Panc1 (cell line): ENCODE measurements at regions not wholly inside any gene's neighbourhood (a gene's known extent, or its start where the extent isn't known, plus 50 kb on each side); places are given as distances from the start of the nearest gene placed in this dataset.

Experiments
- ATAC-seq: fragments of 200-7000 bp; cut with Tn5 transposase; 2 replicates; pipeline ENCODE4 v1.9.1; 2020; ENCODE audit warnings: mild to moderate bottlenecking, moderate library complexity
- BruUV-seq: library from RNA; stranded (reverse); fragments of 400-500 nt; replicated peaks from 2 replicates; lab custom pipeline; 2021; lab: Mats Ljungman, UMichigan
- CTCF ChIA-PET: fragments of 300-600 bp; sonication (Branson Sonifier 250); formaldehyde crosslinking; loops from one replicate; lab custom pipeline; 2022; ENCODE audit warnings: antibody characterized with exemption; lab: Charles Lee
- POLR2A ChIA-PET: fragments of 300-600 bp; sonication (Branson Sonifier 250); formaldehyde crosslinking; loops from one replicate; lab custom pipeline; 2022; ENCODE audit warnings: antibody characterized with exemption; lab: Charles Lee
- DNase-seq: peaks from one replicate; pipeline ENCODE4 v3.0.0-alpha.2; 2010; ENCODE audit warnings: low read depth, low spot score
- H3K27ac ChIP-seq: 2 replicates; pipeline ENCODE4 v1.5.1; 2011; ENCODE audit warnings: mild to moderate bottlenecking, low read length, inconsistent platforms
- H3K27me3 ChIP-seq: fragments of 200-500 bp; sonication (Bioruptor generic); 2 replicates; pipeline ENCODE4 v1.6.0; 2014; ENCODE audit warnings: low read length, inconsistent platforms; ENCODE audit not compliant: control insufficient read depth, insufficient read depth
- H3K36me3 ChIP-seq: fragments of 200-500 bp; sonication (Bioruptor generic); 2 replicates; pipeline ENCODE4 v1.5.1; 2014; ENCODE audit warnings: inconsistent platforms, mild to moderate bottlenecking, low read length, moderate library complexity; ENCODE audit not compliant: control insufficient read depth, insufficient read depth
- H3K4me1 ChIP-seq: 2 replicates; pipeline ENCODE4 v1.5.1; 2011; ENCODE audit warnings: inconsistent platforms, mild to moderate bottlenecking, low read length, moderate library complexity; ENCODE audit not compliant: control insufficient read depth, insufficient read depth
- H3K4me3 ChIP-seq, 2 experiments: 2 replicates each; pipeline ENCODE4 v1.5.1; 2011 to 2012; ENCODE audit warnings: low read depth in 2 of 2, low read length in 2 of 2, mild to moderate bottlenecking in 2 of 2, inconsistent platforms in 1 of 2, moderate library complexity in 1 of 2
- H3K9me3 ChIP-seq: fragments of 200-500 bp; sonication (Bioruptor generic); 2 replicates; pipeline ENCODE4 v1.5.1; 2014; ENCODE audit warnings: low read depth, mild to moderate bottlenecking, inconsistent platforms, low read length, moderate library complexity; ENCODE audit not compliant: control insufficient read depth, insufficient read depth
- CTCF ChIP-seq: fragments of 450-650 bp; IDR thresholded peaks from 2 replicates; pipeline ENCODE4 v1.5.1; 2017; ENCODE audit warnings: mild to moderate bottlenecking
- POLR2AphosphoS5 ChIP-seq: IDR thresholded peaks from 2 replicates; pipeline ENCODE4 v1.6.1; 2012; ENCODE audit warnings: mild to moderate bottlenecking, low read depth, low read length, moderate library complexity
- REST ChIP-seq, 2 experiments: IDR thresholded peaks; 2 replicates each; pipeline ENCODE4 v1.6.1; 2011 to 2012; ENCODE audit warnings: low read depth in 2 of 2, control low read depth in 1 of 2, low read length in 1 of 2, mild to moderate bottlenecking in 1 of 2, moderate library complexity in 1 of 2; ENCODE audit not compliant: insufficient read depth in 1 of 2
- SIN3A ChIP-seq: IDR thresholded peaks from 2 replicates; pipeline ENCODE4 v1.6.1; 2012; ENCODE audit warnings: low read depth, mild to moderate bottlenecking, low read length, moderate library complexity, borderline replicate concordance; ENCODE audit not compliant: insufficient read depth
- TCF7L2 ChIP-seq: IDR thresholded peaks from 2 replicates; pipeline ENCODE4 v1.6.1; 2011; ENCODE audit warnings: mild to moderate bottlenecking, low read depth, low read length, inconsistent platforms
- in situ Hi-C: cut with HindIII; loops from 2 replicates; pipeline ENCODE4 v1.10.0; 2016; ENCODE audit warnings: low sequenced_read_pairs, low pct_unique_long_range_greater_than_20kb
- intact Hi-C: fragments of 100-400 bp; cut with micrococcal nuclease; formaldehyde crosslinking; loops from one replicate; pipeline ENCODE4 v1.10.0; 2022; ENCODE audit not compliant: unreplicated experiment

GRCh38 chr14:26187996-26188620 lies 409.7 kb downstream of the NOVA1 start:
- no peaks in the 10 kb centered on the region for H3K36me3 ChIP-seq
- no TSS peak for BruUV-seq
- intact Hi-C loops: no loop called here
- in situ Hi-C loops: no loop called here
- H3K4me3 ChIP-seq: no peak overlapping the region
- ATAC-seq (no peak), DNase-seq (no peak)
- TF ChIP-seq CTCF: no peak
- no peak for TF ChIP-seq POLR2AphosphoS5
- no peak for TF ChIP-seq REST (IDR thresholded peaks at IDR 0.05; ENCODE audit: insufficient read depth in 1 of 2, low read depth in 2 of 2, low read length in 1 of 2)
- no peak for TF ChIP-seq SIN3A
- no peak for TF ChIP-seq TCF7L2
- ChIA-PET CTCF (no interaction called here), POLR2A (no interaction called here)
- no peak overlapping the region for H3K27ac ChIP-seq
- H3K27me3 ChIP-seq: no peaks in the 10 kb centered on the region
- no peaks in the 10 kb centered on the region for H3K9me3 ChIP-seq
- H3K4me1 ChIP-seq: no peaks in the 10 kb centered on the region

- Histone ChIP-seq H3K27me3 (no peaks in the 10 kb centered on the region), H3K4me3 (no peak overlapping the region), H3K9me3 (no peaks in the 10 kb centered on the region), H3K27ac (no peak overlapping the region), H3K36me3 (no peaks in the 10 kb centered on the region), H3K4me1 (no peaks in the 10 kb centered on the region)
- ChIA-PET POLR2A (no interaction called here), CTCF (no interaction called here)
- intact Hi-C loops (no loop called here), in situ Hi-C loops (no loop called here)
- no peak for ATAC-seq
- TF ChIP-seq REST (IDR thresholded peaks at IDR 0.05; ENCODE audit: insufficient read depth in 1 of 2, low read depth in 2 of 2, low read length in 1 of 2) (no peak), TCF7L2 (no peak), CTCF (no peak), SIN3A (no peak), POLR2AphosphoS5 (no peak)
- no TSS peak for BruUV-seq
- no peak for DNase-seq
Measured at GRCh38 chr14:26180221-26180620, 417.6 kb downstream of the NOVA1 start.
